HG03280 (cell line): ENCODE measurements at regions not wholly inside any gene's neighbourhood (a gene's known extent, or its start where the extent isn't known, plus 50 kb on each side); places are given as distances from the start of the nearest gene placed in this dataset.

Experiments
- ATAC-seq: cut with Tn5 transposase; IDR thresholded peaks from one replicate; pipeline ENCODE4 v1.9.1; 2021; ENCODE audit warnings: mild to moderate bottlenecking, moderate library complexity; ENCODE audit not compliant: unreplicated experiment

DNA sequence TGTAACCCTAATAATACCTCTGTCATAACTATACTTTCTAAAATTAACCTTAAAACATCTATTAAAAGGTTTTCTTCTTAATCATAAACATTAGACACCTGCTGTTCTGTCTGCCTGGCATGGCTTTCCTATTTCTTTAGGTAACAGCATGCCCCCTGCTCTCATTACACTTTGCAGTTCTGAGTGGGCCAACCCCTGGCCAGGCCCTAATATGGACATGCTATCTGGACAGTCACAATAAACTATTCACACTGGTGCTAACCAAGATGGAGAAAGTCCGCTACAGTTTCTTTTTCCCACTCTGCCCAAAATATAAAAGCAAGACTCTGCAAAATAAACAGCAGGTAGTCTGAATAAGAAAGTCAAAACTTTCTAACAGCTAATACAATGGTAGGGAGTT is 84.0 kb downstream of the ELAPOR2 start:
- no peak for ATAC-seq

GRCh38 chr7:86972072-86972471 is 87.4 kb downstream of the ELAPOR2 start:
- ATAC-seq, result no peak

- no peak for ATAC-seq
Observed at GRCh38 chr7:86970986-86971385, 88.5 kb downstream of the ELAPOR2 start.

- ATAC-seq, result no peak
Observed at GRCh38 chr7:86970547-86970946, 88.9 kb downstream of the ELAPOR2 start.

DNA sequence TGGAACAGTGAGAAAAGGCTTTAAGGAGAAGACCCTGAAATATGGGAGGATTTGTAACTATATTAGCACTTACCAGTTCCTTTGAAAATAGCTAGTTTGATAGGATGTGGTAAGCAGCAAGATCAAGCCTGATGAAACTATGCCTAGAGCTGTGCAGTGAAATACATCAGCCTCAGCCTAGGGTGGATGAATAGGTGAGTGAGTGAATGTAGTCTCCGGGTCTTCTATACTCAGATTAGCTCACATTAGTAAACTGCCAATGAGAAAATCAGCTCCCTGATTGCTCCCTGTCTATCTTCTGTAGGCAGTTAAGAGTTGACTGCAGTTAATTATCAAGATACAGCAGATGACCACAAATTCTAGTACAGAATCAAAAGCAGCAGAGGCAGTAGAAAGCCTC is 89.6 kb downstream of the ELAPOR2 start:
- no peak for ATAC-seq

DNA sequence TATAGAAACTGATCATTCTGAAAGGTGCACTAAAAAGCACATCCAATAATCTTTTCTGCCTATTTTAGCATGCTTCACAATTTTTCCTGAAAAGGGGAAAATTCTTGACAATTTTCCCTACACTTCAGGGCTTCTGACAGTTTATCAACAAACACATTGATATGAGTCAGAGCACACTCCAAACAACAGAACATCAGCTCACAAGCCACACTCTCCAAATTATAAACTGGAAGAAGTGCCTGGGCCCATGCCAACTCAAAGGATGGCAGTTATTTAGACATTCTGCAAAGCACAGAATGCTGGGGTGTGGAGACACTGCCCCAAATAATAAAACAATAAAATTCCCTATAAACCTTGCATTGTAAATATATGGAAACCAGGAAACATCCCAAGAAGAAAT is 90.8 kb downstream of the ELAPOR2 start:
- no peak for ATAC-seq

DNA sequence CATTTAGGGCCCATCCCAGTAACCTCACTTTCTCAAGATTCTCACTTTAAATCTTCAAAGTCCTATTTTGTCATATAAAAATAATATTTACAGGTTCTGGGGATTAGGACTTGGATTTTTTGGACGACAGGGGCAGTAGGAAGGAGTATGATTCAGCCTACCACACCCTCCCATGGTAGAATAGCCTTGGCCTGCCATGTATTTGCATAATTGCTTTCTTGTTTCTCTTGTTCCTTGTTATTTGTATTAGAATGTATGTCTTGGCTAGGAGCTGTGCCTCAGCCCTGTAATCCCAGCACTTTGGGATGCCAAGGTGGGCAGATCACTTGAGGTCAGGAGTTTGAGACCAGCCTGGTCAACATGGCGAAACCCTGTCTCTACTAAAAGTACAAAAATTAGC is 92.5 kb downstream of the ELAPOR2 start:
- no peak for ATAC-seq

DNA sequence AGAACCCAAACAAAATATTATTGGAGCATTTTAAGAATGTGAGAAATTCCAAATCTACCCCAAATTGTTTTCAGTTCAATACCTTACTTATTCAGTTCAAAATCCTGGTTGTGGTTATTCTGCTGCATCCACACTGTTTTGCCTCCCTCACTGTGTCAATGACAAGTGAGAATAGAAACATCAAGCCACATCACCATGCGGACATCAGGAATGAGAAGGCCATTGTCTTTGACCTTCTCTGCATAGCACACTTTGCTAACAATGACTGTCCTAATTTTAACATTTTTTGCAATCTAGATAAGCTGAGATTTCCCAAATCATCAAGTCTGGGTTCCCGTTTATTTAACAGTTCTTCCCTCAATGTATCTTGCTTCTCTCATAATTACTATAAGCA is 93.7 kb downstream of the ELAPOR2 start:
- no peak for ATAC-seq

DNA sequence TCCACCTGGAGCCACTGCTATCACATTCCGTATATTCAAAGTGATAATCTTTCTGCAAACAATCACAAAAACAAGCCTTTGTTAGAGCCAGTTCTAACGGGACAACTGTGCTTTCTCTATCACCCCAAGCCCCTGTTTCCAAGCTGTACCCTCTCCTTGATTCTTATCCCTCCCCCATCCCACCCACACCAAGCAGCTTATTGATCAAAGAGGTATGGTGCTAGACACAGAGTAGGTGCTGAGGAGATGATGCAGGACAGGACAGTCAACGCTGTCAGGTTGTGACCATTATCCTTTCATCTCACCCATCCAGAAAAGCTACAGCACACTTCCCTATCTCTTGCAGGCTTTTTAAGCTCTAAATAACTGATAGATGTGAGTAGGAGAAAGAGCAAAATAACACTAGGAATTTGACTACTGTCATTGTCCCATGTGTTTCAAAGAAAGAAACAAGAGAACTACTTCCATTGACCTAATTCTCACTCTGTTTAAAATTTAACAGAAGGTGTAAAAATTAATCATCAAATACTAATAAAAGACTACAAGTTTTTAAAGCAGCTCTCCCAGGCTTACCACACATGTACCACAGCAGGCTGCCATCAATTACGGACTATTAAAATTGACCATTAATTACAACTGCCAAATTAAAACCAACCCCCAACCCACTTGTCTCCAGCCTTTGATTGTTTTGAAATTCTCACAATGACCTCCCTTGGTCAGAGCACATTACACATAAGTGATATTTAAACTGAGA is 94.3 kb downstream of the ELAPOR2 start:
- ATAC-seq, result no peak

DNA sequence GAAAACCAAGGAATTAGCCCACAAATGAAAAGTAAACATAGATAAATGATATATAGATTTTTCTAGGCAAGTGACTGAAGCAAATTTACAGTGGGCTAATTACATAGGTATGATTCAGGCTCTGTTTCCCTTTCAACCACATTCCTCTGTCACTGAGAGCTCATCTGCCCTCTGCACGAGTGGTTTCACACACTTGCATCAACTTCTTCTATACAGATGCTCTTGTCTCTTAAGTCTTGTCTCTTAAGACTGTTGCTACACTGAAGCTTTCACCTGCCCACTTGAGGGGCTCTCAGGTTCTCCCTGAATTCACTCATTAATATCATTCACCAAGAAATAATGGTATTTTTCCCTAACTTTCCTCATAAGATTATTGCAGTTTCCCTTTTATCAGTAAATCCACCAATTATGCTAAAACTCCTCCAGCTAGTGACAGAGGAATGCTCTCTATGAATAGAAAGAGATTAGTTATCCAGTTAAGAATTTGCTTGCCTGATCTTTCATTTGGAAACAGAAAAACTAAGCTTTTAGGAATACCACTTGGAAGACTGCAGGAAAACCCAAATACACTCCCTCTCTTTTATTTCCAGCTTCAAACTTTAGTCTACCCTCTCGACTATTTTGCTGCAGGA is 95.7 kb downstream of the ELAPOR2 start:
- ATAC-seq, result peak; percentile 82

DNA sequence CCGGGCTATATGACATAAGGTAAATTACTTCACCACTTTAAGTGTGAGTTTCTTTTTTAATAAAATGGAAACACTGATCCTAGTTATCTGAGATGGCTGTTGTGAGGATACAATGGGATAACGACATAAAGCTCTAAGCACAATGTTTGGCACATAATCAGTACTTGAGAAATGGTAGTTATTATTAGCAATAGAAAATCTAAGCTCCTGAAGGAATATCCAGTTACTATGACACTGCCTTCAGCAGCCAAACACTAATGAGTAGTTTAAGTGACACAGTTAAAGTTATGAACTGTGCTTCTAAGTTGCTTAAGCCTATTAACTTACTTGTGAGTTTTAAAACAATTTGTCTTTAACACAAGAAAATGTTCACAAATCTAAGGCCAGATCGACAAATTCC is 96.8 kb downstream of the ELAPOR2 start:
- ATAC-seq, result no peak

- ATAC-seq, result no peak
Observed at GRCh38 chr7:86961686-86962085, 97.8 kb downstream of the ELAPOR2 start.

DNA sequence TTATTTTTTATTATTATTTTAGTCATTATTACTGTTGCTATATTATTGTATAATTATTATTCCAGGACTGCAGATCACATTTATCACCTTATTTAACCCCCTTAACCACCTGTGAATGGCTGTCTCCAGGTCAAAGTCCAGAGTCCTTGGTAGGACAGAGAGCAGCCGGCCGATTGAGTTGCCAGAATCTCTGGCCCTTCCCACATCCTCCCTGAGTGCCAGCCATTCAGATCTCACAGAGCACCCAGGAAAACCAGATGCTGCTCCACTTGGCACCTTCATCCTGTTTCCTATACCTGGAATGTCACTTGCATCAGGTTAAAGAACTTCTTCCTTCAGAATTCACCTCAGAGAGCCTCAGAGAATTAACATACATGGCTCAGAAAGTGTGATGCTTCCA is 101.1 kb downstream of the ELAPOR2 start:
- no peak for ATAC-seq

GRCh38 chr7:86956567-86956966 is 102.9 kb downstream of the ELAPOR2 start:
- ATAC-seq, result no peak

- no peak for ATAC-seq
Observed at GRCh38 chr7:86955895-86956503, 103.5 kb downstream of the ELAPOR2 start.

GRCh38 chr7:86954971-86955370 is 104.5 kb downstream of the ELAPOR2 start:
- no peak for ATAC-seq

GRCh38 chr7:86953653-86954336 is 105.7 kb downstream of the ELAPOR2 start:
- ATAC-seq, result no peak

DNA sequence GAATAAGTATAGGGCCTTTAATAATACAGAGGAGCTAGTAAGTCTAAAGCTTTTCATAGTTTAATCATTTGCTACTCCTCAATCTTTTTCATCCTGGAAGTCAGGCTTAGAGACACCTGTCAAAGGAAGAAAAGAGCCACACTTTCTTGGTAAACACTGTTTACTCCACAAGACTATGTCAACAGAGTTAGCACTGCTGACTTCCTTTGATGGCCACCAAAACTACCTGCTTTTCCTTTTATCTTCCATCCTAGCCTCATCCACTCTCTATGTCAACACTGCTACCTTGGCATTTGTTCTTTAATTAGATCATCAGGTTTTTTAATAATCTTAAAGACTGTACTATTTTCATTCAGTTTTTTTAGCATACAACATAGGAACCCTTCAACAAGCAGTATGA is 106.2 kb downstream of the ELAPOR2 start:
- ATAC-seq, result no peak

GRCh38 chr7:86951895-86952294 is 107.6 kb downstream of the ELAPOR2 start:
- ATAC-seq, result no peak

- no peak for ATAC-seq
Observed at GRCh38 chr7:86950944-86951343, 108.5 kb downstream of the ELAPOR2 start.

DNA sequence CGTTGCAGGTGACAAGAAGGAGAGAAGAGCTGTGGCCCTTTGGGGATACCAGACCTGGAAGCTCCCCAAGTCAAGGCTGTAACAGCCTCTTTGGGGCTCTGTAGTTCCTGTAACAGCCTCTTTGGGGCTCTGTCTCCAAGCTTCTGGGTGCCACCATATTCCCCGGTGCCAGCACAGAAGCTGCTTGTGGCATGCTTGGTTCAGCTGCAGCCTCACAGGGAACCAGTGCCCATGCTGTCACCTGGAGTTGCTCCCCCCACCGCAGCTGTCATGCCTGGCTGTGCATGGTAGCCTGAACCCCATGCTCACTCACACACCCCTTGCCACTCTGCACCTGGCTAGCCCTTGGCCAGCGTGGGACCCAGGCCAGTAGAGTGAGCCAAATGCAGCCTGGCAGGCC is 109.1 kb downstream of the ELAPOR2 start:
- no peak for ATAC-seq

- ATAC-seq, result no peak
Observed at GRCh38 chr7:86949779-86950260, 109.6 kb downstream of the ELAPOR2 start.
